OCI-LY3 (cell line): ENCODE measurements at regions not wholly inside any gene's neighbourhood (a gene's known extent, or its start where the extent isn't known, plus 50 kb on each side); places are given as distances from the start of the nearest gene placed in this dataset.

Experiments
- CTCF ChIP-seq: fragments of 200-600, 300-600 bp; sonication (generic); IDR thresholded peaks from 2 replicates; pipeline ENCODE4 v1.5.1; 2014; ENCODE audit warnings: antibody characterized with exemption, low read length, low read depth
- EZH2phosphoT487 ChIP-seq: fragments of 200-600 bp; shearing (Covaris generic); IDR thresholded peaks from 2 replicates; pipeline ENCODE4 v1.6.1; 2018; ENCODE audit warnings: antibody characterized with exemption, mixed run types, low read depth

- no peak for TF ChIP-seq CTCF
- no peak for TF ChIP-seq EZH2phosphoT487
Measured at GRCh38 chr3:177924261-177924660, 612.0 kb upstream of the KCNMB2 start.
